Breast epithelium (tissue), 4 donors: ENCODE measurements at regions not wholly inside any gene's neighbourhood (a gene's known extent, or its start where the extent isn't known, plus 50 kb on each side); places are given as distances from the start of the nearest gene placed in this dataset.
"Not testable (repeated sequence)": the region's sequence is repeated elsewhere in the genome, so short reads cannot be mapped to it uniquely, and the experiment has no call there.

Experiments used
- DNase-seq, 2 donors: peaks; one replicate each; pipeline ENCODE4 v3.0.0-alpha.2; 2019; ENCODE audit warnings: low spot score in 2 of 2
- H3K27ac ChIP-seq, 2 donors: fragments of 200-600 bp; sonication (generic) in 1 of 2; one replicate each; pipeline ENCODE4 v1.5.1; 2016 to 2019; ENCODE audit warnings: mild to moderate bottlenecking in 1 of 2
- H3K27me3 ChIP-seq, 2 donors: fragments of 200-600 bp; sonication (generic) in 1 of 2; one replicate each; pipeline versions ENCODE4 v1.5.1 to v1.6.0; 2017 to 2019; ENCODE audit warnings: control low read depth in 1 of 2, mild to moderate bottlenecking in 1 of 2
- H3K36me3 ChIP-seq: fragments of 200-600 bp; one replicate; pipeline ENCODE4 v1.5.1; 2019
- H3K4me1 ChIP-seq, 2 donors: fragments of 200-600 bp; sonication (generic); one replicate each; pipeline ENCODE4 v1.5.1; 2016 to 2019; ENCODE audit warnings: control low read depth in 1 of 2
- H3K4me3 ChIP-seq, 3 donors: fragments of 200-600 bp; sonication (generic); 1 replicate in 2 of 3; 2 replicates in 1 of 3; pipeline ENCODE4 v1.5.1; 2016 to 2019; ENCODE audit warnings: mild to moderate bottlenecking in 3 of 3, moderate library complexity in 2 of 3
- H3K9me3 ChIP-seq, 2 donors: fragments of 200-600 bp; sonication (generic) in 1 of 2; one replicate each; pipeline ENCODE4 v1.5.1; 2016 to 2019; ENCODE audit warnings: control low read depth in 1 of 2
- intact Hi-C: fragments of 100-400 bp; cut with DNase I; formaldehyde crosslinking; loops from one replicate; pipeline ENCODE4 v1.15.1; 2023; ENCODE audit warnings: low total_unique reads

DNA sequence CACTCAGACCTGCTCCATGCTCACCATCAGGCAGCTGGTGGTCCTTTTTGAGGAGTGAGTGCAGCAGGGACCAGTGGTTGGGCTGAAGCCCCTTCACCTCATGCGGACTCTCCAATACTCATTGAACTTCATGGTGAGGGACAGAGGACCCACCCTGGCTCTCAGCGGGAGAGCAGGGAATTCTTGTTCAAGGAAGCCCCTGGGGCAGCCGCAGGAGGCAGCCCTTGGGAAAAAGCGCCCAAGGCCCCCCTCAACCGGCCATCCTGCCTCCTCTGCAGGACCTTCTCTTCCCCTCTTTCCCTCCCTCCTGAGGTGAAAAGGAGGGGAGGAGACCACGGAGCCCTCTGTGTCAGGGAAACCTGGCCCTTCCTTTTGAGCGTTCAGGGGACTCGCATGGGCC lies 4510.9 kb upstream of the OR11H1 start:
- H3K9me3 ChIP-seq, H3K27ac ChIP-seq, H3K36me3 ChIP-seq, intact Hi-C loops, DNase-seq, H3K4me3 ChIP-seq, H3K27me3 ChIP-seq, H3K4me1 ChIP-seq: not testable (repeated sequence)

DNA sequence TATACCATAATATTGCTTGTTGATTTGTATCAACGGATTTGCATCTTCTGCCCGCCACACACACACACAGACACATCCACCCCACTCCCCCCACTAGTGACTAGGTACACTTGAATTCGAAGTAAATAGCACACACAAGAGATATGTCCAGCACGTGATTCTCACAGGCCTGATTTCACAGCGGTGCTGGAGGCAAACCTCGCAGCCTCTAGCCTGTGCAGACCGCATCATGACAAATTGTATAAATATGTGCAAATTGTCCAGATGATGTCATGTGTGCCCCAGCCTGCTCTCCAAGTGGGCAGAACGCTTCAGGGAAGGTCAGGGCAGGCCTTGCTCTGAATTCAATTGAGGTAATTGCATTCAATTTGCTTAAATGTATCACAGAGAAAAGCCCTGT lies 4507.5 kb upstream of the OR11H1 start:
- H3K9me3 ChIP-seq, DNase-seq, H3K4me1 ChIP-seq, H3K4me3 ChIP-seq, intact Hi-C loops, H3K27ac ChIP-seq, H3K27me3 ChIP-seq, H3K36me3 ChIP-seq: not testable (repeated sequence)

DNA sequence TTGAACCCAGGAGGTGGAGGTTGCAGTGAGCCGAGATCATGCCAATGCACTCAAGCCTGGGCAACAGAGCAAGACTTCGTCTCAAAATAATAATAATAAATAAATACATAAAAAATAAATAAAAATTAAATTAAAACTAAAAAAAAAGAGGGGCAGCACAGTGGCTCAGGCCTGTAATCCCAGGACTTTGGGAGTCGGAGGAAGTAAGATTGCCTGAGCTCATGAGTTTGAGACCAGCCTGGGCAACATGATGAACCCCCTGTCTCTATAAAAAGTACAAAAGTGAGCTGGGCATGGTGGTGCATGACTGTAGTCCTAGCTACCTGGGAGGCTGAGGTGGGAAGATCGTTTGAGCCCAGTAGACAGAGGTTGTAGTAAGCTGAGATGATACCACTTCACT lies 4501.5 kb upstream of the OR11H1 start:
- DNase-seq, H3K4me1 ChIP-seq, H3K27me3 ChIP-seq, intact Hi-C loops, H3K36me3 ChIP-seq, H3K27ac ChIP-seq, H3K4me3 ChIP-seq: not testable (repeated sequence)
- peaks cover 47 to 58% of the 10 kb centered on the region in 2 donors for H3K9me3 ChIP-seq

DNA sequence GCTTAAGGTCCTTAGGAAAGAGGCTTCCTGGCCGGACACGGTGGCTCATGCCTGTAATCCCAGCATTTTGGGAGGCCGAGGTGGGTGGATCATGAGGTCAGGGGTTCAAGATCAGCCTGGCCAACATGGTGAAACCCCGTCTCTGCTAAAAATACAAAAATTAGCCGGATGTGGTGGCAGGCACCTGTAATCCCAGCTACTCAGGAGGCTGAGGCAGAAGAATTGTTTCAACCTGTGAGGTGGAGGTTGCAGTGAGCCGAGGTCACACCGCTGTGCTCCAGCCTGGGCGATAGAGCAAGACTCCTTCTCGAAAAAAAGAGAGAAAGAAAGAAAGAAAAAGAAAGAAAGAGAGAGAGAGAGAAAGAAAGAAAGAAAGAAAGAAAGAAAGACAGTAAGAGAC lies 4500.9 kb upstream of the OR11H1 start:
- H3K27me3 ChIP-seq, H3K36me3 ChIP-seq, H3K4me3 ChIP-seq, H3K4me1 ChIP-seq, H3K27ac ChIP-seq, intact Hi-C loops, DNase-seq: not testable (repeated sequence)
- H3K9me3 ChIP-seq: peaks cover 48 to 63% of the 10 kb centered on the region in 2 donors

DNA sequence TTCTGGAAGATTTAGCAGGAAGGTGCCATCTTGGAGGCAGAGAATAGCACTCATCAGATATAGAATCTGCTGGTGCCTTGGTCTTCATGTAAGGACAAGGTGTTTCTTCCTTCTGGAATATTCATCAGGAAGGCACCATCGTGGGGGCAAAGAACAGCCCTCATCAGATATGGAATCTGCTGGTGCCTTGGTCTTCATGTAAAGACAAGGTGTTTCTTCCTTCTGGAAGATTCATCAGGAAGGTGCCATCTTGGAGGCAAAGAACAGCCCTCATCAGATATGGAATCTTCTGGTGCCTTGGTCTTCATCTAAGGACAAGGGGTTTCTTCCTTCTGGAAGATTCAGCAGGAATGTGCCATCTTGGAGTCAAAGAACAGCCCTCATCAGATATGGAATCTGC lies 4500.5 kb upstream of the OR11H1 start:
- H3K27ac ChIP-seq, intact Hi-C loops, H3K4me3 ChIP-seq, DNase-seq, H3K36me3 ChIP-seq, H3K4me1 ChIP-seq, H3K27me3 ChIP-seq: not testable (repeated sequence)
- H3K9me3 ChIP-seq: peaks cover 52 to 67% of the 10 kb centered on the region in 2 donors

DNA sequence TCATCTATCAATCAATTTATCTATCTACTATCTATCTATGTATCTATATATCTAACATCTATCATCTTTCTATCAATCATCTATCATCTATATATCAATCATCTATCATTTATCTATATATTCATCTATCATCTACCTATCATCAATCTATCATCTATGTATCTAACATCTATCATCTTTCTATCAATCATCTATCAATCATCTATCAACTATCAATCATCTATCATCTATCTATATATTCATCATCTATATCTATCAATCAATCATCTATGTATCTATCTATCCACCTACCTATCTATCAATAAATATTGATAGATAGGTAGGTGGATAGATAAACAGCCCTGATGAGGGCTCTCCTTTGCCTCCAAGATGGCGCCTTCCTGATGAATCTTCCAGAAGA lies 4499.8 kb upstream of the OR11H1 start:
- H3K9me3 ChIP-seq: peaks cover 58 to 74% of the 10 kb centered on the region in 2 donors
- H3K4me1 ChIP-seq, DNase-seq, intact Hi-C loops, H3K36me3 ChIP-seq, H3K27ac ChIP-seq, H3K4me3 ChIP-seq, H3K27me3 ChIP-seq: not testable (repeated sequence)

DNA sequence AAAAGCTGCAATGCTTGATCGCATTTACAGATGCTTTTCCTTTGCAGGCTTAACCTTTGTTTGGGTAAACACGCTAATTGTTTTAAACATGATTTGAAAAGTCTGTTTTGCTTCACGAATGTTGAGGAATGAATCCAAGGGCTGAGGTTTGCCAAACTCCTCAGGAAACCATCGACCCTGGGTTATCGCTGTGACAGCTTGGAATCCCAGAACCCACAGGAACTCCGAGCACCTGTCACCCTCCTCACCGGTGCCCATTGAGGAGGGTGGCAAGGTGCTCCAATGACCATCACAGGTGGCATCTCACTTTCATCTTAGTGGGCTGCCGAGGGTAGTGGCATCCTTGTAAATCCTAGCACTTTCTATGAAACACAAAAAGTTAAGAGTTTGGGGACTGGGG lies 4498.5 kb upstream of the OR11H1 start:
- H3K4me3 ChIP-seq, H3K27ac ChIP-seq, intact Hi-C loops, DNase-seq, H3K27me3 ChIP-seq, H3K36me3 ChIP-seq, H3K4me1 ChIP-seq: not testable (repeated sequence)
- peaks cover 71 to 86% of the 10 kb centered on the region in 2 donors for H3K9me3 ChIP-seq

DNA sequence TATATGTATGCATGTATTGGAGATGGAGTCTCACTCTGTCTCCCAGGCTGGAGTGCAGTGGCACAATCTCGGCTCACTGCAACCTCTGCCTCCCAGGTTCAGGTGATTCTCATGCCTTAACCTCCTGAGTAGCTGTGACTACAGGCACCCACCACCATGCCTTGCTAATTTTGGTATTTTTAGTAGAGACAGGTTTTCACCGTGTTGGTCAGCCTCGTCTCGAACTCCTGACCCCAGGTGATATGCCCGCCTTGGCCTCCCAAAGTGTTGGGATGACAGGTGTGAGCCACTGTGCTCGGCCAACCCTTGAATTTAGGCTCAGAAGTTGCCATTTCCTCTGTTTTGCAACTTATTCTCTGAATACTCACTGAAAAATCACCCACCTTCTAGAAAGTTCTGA lies 4498.0 kb upstream of the OR11H1 start:
- H3K27me3 ChIP-seq, H3K27ac ChIP-seq, H3K4me3 ChIP-seq, intact Hi-C loops, H3K36me3 ChIP-seq, DNase-seq, H3K4me1 ChIP-seq: not testable (repeated sequence)
- H3K9me3 ChIP-seq: peaks cover 74 to 88% of the 10 kb centered on the region in 2 donors

DNA sequence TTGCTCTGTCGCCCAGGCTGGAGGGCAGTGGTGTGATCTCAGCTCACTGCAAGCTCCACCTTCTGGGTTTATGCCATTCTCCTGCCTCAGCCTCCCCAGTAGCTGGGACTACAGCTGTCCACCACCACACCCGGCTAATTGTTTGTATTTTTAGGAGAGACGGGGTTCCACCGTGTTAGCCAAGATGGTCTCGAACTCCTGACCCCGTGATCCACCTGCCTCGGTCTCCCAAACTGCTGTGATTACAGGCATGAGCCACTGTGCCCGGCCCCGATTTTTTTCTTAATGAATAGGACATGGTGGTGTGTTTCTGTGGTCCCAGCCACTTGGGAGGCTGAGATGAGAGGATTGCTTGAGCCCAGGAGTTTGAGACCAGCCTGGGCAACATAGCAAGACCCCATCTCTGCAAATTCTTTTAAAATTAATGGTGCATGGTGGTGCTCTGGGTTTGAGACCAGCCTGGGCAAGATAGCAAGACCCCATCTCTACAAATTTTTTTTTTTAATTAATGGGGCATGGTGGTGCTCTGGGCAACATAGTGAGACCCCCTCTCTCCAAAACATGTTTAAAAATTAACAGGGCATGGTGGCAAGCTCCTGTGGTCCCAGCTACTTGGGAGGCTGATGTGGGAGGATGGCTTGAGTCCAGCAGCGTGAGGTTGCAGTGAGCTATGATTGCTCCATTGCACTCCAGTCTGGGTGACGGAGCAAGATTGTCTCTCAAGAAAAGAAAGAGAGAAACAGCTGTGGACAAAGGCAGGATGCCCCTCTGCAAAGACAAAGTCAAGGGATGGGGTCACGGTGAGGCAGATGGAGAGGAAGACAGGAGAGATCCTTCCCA lies 4497.2 kb upstream of the OR11H1 start:
- intact Hi-C loops, H3K4me3 ChIP-seq, DNase-seq, H3K27ac ChIP-seq, H3K27me3 ChIP-seq, H3K36me3 ChIP-seq, H3K4me1 ChIP-seq: not testable (repeated sequence)
- H3K9me3 ChIP-seq: peaks cover 77 to 91% of the 10 kb centered on the region in 2 donors

DNA sequence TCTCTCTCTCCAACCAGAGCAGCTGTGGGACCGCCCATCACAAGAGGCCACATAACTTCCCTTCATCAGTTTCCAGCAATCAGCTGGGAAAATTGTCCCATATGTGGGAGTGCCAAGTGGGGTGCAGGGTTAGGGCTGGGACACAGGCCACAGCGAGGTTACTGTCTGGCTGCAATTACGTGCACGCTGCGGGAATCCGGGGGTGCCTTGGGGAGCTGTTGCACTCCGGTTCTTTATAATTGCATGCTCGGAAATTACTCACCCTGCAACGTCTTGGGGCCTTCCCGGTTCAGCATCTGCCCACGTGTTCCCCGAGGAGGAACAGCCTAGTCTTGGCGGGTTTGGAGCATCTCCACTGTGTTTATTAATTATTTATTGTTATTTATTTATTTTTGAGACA lies 4495.9 kb upstream of the OR11H1 start:
- DNase-seq, H3K27ac ChIP-seq, H3K4me1 ChIP-seq, H3K36me3 ChIP-seq, intact Hi-C loops, H3K4me3 ChIP-seq, H3K27me3 ChIP-seq: not testable (repeated sequence)
- H3K9me3 ChIP-seq: peaks cover 80 to 91% of the 10 kb centered on the region in 2 donors

DNA sequence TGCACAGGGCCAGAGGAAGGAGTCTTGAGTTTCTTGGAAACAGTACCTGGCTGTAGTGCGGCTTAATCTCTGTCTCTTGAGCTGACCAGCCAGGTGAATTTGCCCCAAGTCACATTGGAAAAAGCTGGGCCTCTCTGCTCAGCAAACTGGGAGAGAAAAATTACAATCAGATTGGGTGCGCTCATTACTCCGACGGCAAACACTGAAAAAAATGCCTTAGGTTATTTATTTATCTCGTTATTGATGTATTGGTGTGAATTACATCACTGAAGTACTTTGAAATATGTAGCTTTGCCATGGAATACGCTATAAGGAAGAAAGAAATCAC lies 4493.4 kb upstream of the OR11H1 start:
- H3K27ac ChIP-seq, H3K4me1 ChIP-seq, DNase-seq, H3K4me3 ChIP-seq, H3K36me3 ChIP-seq, intact Hi-C loops, H3K27me3 ChIP-seq: not testable (repeated sequence)
- peaks cover 87 to 92% of the 10 kb centered on the region in 2 donors for H3K9me3 ChIP-seq

DNA sequence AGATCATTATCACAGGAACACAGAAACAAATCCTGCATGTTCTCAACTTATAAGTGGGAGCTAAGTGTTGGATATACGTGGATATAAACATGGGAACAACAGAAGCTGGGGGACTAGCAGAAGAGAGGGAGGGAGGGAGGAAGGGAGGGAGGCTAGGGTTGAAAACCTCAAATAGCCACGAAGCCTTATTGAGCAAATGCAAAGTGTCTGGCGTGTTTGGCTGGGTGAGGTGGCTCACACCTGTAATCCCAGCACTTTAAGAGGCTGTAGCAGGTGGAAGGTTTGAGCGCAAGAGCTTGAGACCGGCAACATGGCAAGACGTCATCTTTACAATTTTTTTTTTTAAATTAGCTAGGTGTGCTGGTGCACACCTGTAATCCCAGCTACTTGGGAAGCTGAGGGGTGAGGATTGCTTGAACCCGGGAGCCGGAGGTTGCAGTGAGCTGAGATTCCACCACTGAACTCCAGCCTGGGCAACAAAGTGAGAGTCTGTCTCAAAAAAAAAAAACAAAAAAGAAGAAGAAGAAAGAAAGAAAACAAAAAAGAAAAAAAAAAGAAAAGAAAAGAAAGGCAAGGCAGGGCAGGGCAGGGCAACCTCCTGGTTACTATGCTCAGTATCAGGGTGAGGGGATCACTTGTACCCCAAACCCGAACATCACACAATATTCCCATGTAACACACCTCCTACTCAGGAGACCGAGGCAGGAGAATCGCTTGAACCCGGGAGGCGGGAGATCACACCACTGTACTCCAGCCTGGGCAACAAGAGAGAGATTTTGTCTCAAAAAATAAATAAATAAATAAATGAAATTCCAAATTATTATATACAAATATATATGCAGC lies 4492.7 kb upstream of the OR11H1 start:
- H3K4me1 ChIP-seq, DNase-seq, H3K27me3 ChIP-seq, H3K36me3 ChIP-seq, H3K27ac ChIP-seq, intact Hi-C loops, H3K4me3 ChIP-seq: not testable (repeated sequence)
- H3K9me3 ChIP-seq: peaks cover 87 to 92% of the 10 kb centered on the region in 2 donors

DNA sequence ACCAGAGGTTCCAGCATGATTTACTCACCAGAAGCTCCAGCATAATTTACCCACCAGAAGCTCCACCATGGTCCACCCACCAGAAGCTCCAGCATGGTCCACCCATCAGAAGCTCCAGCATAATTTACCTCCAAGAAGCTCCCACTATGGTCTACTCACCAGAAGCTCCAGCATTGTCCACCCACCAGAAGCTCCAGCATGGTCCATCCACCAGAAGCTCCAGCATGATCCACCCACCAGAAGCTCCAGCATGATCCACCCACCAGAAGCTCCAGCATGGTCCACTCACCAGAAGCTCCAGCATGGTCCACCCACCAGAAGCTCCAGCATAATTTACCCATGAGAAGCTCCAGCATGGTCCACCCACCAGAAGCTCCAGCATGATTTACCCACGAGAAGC lies 4490.7 kb upstream of the OR11H1 start:
- H3K36me3 ChIP-seq, H3K4me3 ChIP-seq, intact Hi-C loops, H3K4me1 ChIP-seq, H3K27ac ChIP-seq, DNase-seq, H3K27me3 ChIP-seq: not testable (repeated sequence)
- peaks cover 90% of the 10 kb centered on the region in 2 donors for H3K9me3 ChIP-seq
